Esophagus mucosa (tissue), 1 donor: ENCODE measurements at regions not wholly inside any gene's neighbourhood (a gene's known extent, or its start where the extent isn't known, plus 50 kb on each side); places are given as distances from the start of the nearest gene placed in this dataset.

Experiments
- ATAC-seq: fragments of 200-7000 bp; cut with Tn5 transposase; one replicate; pipeline ENCODE4 v1.9.1; 2020
- donor health status: DM: yes; HTN: yes; CAD: no.

DNA sequence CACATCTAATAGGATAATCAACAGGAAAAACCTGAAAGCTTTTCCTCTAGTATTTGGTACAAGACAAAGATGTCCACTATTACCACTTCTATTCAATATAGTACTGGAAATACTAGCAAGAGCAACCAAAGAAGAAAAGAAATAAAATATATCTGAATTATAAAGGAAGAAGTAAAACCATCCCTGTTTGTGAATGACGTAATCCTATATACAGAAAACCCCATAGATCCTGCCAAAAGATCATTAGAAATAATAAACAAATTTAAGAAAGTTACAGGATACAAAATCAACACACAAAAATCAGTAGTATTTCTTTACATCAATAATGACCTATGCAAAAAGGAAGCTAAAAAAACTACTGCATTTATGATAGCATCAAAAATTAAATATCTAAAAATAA is 1191.3 kb upstream of the C9orf72 start:
- no peak for ATAC-seq

DNA sequence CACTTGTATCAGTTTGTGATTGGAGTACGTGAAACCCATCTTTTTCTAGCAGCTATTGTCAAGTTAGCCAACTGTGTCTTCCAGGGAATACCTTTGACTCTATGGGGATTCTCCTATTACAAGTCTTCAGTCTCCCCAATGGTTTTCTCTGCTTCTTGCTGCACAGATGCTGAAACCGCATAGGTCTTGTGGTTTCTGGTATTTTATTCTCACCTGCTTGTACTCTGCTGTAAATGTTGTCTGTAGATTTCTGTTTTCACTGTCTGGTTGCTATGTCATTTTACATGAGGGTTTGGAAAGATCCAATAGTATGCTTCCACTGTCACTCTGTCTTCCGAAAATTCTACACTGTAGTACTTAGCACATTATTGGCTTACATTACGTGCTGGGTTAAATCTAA is 1196.9 kb upstream of the C9orf72 start:
- ATAC-seq: no peak

DNA sequence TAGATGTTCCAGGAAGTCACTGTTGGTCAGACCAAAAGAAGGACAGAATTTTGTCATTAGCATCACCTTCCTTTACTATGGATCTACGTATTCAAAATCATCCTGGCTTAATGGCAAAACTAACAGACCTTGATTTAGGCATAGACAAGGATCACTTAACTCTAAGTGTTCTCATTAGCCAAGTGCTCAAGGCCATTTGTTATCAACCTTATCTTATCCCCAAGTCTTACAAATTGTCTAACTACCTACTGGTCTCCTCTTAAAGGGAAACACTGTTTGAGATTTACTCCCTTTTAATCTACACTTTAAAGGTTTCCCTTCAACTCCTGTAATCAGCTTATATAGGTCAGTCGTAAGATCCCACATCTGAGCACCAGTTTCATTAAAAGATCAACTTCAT is 1197.5 kb upstream of the C9orf72 start:
- no peak for ATAC-seq

DNA sequence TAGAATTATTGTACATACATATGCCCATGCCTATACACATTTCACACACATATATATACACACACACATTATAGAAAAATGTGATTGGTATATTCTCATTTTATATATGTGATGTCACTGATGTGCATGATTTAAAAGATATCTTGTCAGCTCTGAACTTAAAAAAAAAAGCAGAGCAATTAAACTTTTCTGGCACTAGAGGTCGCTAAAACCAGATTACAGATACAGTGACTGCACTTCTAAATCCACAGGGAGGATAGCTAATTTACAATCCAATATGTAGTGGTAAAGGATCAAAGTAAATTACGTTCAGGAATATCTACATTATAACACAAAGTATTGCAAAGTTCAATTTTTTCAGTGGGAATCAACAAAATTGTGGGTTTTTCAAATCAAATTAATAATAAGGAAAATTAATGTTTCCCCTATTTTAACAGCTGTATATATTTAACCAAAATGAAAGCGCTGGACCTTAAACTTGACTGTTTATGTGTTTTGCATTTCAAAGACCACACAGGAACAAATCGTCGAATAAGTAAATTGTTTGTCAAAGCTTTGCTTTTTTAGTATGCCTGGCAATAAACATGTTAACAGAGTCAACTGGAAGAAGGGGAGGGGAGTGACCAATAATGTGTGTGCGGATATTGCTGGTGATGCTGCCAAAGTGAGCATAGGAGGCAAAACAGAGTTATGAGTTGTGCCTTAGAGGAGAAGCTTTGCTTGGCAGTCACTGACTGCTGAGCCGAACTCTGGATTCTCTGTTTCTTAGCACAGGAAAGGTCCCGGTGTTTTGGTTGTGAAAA is 1201.4 kb upstream of the C9orf72 start:
- ATAC-seq: no peak

DNA sequence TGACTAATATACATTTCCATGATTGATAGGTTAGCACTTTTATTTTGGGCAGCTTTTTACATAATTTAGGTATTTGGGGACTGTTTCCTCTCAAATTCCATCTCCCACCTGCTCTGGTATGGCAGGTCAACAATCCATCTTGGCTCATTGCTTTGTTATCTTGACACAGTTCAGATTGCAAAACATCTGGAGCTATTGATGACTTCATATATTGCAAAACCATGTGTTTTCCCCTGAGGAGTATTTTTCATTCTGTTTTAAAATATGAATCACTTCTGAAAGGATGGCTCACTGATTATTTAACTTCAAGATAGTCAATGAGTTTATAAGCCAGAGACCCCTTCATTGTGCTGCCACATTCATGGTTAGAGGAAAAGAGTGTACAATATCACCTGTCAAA is 1206.0 kb upstream of the C9orf72 start:
- ATAC-seq: no peak

DNA sequence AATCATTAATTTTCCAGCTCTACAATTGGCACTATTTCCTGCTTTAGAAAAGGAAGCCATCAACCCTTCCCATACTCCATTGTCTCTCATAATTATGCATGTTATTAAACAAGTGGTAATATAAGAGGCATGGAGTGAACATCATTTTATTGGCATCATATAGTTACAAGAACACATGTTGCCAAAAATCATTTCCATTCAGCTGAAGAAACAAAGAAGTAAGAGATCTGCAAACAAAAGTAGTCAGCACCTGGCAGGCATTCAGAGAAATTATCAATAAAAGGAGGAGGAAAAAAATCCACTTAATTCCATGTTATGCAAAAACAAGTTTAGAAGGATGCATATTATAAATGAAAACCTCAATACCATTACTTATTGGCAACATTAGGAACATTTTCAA is 1208.2 kb upstream of the C9orf72 start:
- ATAC-seq: no peak

DNA sequence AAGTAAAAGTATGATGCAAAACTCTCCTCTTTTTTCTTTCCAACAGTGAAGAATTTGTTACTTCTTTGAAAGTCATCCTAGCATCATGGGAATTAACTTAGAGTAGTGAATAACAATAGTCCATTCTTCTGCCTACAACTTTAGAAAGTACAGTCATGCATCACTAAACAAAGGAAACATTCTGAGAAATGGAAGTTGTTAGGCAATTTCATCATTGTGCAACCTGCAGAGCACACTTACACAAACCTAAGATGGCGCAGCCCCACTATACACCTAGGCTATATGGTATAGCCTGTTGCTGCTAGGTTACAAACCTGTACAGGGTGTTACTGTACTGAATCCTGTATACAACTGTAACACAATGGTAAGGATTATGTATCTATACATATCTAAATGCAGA is 1209.3 kb upstream of the C9orf72 start:
- peak; percentile 98 for ATAC-seq

DNA sequence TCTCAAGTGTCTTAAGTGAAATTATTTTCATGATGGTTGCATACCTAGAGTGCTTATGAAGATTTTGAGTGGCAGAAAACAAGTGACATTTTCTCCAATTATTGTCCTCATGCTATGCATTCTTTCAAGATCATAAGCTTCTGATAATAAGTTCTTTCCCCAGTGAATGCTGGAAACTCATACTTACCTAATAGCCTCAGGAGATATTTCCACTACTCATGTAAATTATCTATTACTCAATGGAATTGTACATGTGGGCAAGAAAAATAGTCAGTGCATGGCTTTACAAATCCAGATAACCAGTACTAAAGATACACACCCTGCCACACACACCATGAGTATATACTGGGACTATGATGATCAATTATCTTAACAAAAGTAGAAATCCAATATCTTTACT is 1219.4 kb upstream of the C9orf72 start:
- ATAC-seq: no peak

DNA sequence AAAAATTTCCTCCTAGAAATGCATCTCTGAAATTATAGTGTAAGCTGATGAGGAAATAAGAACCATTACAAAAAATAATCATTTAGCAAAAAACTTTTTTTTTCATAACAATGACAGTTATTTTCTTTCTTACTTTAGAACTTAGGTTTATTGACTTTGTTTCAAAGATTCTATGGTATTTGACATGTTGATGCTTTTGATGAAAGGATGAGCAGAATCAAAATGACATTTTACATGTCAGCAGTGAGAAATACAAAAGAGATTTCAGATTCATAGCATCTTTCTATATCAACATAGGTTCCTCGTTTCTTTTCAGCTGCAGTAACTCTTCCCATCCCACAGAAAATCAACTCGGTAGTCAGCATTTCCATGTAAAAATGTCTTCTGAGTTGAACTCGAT is 1226.6 kb upstream of the C9orf72 start:
- ATAC-seq: no peak

DNA sequence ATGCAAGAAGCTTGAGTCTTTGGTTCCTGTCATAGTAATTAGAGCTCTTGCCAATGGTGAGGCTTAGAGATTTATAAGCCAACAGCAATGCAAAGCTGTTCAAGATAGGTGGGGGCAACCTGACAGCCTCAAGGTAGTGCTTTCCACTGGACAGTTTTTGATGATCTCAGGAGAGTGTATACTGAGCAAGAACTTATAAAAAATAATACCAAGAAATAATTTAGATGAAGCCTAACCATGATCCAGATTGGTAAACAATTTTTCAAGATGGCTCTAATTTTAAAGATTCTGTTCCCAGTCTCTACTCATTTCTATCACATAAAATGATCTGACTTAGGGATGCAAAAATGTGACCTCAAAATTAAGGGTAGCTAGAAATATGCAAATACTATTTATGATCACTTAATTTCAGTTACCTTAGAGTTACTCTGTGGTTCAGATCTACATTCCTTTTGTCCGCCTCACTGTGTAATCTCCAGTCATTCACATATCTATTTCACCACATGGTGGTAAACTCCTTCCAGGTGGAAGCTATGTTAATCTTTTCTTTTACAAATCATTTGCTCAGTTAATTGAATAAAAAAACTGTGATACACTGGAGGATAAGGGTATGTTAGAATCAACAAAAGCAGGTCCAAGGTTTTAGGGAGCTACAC is 1228.0 kb upstream of the C9orf72 start:
- no peak for ATAC-seq

DNA sequence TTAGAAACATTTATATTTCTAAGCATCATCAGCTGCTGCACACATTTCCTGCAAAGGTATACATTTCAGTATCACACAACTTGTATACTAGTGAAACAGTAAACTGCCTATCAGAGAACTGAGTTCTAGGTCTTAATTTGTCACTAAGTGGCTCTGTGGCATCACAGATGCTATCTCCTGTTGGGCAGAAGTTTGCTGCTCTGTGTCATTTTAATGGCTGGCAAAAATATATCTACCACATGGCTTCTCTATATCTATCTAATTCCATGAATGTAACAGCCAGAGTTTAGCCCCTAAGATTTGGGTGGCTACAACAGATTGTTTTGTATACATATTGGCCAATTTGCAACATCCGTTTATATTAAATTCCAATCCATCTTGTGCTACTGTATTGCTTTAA is 1231.9 kb upstream of the C9orf72 start:
- no peak for ATAC-seq

DNA sequence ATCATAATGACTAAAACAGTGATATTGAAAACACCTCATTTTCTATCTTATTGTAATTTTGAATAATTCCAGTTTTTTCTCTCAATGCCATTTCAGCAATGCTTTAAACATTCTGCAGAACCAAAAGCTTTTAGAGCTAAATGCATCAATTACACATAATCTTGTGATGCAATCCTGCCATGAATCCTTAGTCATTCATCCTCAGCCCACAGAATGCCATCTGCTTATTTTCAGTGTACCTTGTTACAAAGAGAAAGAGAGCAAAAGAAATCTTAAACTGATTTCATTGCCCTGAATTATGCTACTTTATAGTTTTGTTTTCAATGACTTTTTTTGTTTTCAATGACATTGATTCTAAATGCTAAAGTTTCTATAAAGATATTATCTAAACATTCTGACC is 1234.8 kb upstream of the C9orf72 start:
- no peak for ATAC-seq

DNA sequence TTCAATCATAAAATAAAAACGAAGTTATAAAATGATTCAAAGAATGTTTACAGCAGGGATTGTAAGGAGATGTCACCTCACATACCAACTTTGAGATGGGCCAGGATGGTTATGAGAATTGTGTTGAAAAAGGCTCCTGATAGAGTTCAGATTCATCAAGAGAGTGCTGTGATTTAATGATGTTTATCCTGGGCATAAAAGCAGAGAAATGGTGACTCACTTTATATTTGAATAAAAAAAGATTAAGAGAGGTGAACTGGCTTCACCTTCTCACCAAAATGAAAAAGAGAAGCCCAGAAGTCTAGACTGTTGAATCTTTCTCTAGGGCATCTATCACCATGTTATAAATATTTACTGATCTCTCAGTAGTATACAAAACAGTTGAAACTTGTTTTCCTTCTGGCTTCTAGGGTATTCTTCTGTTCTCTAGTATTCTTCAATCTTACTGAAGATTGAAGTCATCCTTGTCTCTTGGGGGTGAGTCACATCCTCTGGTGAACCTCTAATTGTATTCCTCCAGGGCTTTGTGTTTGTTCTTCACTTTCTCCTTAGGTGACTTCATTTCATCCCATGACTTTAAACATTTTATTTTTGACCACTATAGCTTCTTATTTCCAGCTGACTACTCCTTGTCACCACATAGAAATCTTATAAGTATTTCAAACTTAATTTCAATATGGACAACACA is 1237.3 kb upstream of the C9orf72 start:
- ATAC-seq: no peak

DNA sequence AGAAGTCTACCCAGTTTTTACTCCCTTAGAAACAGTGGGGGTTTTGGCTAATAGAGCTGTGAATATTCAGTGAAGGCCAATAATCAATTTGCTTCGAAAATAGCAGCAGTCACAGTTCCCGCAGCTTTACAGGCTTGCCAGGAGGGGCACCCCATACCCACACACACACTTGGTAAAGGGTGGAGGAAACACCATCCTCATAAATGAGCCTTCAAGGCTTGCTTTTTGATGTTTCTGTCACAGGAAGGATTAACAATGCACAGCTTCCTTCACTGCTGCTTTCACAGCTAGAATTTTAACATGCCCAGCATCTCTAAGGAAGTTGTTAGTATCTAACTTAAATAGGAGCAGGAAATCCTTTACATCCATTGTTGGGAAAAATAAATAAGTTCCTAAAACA is 1247.5 kb upstream of the C9orf72 start:
- no peak for ATAC-seq

DNA sequence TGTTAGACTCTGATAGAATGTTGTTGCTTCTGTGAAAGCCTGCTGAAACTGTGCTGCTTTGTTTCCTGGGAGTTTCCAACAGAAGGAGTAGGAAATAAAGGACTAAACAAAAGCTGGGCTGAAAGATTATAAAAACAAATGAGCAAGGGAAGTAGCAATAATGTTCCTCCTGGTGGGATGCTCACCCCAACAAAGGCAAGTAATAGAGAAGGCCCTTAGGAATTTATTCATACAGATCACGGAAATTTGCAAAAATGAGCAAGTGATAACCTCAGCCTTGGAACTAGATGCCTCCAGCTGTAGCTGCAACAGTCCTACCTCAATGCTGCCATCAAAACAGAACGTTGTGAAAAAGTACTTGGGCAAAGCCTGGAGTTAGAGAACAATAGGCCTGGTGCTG is 1248.0 kb upstream of the C9orf72 start:
- no peak for ATAC-seq

DNA sequence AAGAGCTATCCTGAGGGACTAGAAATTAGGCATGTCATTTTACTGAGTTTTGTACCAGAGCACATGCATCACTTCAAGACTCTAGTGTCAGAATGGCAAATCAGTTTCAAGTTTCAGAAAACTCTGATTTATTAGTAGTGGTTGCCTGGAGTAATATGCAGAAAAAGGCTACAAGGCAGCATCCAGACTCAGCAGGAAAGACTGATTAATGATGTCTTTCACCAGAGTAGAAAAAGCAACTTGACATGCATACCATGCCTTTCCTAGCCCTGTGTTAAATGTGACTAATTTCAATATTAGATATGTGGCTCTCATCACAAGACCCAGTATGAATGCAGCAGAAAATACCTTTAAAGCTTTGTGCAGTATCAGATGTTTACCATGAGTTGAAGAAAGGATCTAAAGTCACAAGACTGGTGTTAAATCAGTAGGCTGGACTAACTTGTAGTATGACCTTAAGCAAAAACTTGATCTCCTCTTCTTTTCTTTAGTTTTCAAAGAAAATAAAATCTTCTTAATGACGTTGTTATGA is 1251.2 kb upstream of the C9orf72 start:
- ATAC-seq: no peak

DNA sequence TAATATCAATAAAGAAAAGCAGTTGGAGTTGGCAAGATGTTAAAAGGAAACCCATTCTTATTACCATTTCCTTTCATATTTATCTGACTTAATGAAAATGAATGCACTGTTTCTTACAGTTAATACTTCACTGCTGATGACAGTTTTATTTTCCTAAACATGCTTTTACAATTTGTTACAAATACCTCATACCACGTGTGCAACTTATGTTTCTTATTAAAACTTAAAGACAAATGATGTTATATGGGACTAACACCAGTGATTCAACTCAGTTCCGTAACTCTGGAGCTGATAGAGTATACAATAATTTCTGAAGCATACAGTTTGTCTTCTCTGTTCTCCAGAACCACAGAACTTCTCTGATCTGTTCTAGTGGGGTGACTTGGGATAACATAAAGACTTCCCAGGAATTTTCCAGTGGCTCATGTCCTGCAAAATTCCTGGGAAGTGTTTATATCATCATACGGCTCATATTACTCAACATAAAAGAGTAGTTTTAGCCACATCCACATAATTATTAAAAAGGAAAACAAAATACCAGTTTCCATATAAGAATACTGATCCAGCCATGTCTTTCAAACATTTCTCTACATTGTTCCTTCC is 1259.0 kb upstream of the C9orf72 start:
- ATAC-seq: no peak

DNA sequence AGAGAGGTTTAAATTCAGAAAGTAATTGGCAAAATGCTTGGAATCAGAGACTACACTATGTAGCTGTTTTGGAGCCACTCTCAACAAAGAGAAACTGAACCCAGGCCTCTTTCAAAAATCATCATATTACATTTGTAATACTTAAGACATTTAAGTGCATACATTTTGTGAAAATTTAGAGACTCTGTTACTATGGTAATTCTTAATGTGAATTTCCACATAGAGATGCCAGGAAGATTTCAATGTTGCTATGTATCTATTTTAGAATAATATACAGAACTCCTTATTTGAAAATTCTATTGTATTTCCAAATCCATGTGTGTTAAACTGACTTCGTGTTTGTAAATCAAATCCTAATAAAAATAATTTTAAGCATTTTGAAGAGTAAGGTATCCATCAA is 1260.9 kb upstream of the C9orf72 start:
- ATAC-seq: no peak

DNA sequence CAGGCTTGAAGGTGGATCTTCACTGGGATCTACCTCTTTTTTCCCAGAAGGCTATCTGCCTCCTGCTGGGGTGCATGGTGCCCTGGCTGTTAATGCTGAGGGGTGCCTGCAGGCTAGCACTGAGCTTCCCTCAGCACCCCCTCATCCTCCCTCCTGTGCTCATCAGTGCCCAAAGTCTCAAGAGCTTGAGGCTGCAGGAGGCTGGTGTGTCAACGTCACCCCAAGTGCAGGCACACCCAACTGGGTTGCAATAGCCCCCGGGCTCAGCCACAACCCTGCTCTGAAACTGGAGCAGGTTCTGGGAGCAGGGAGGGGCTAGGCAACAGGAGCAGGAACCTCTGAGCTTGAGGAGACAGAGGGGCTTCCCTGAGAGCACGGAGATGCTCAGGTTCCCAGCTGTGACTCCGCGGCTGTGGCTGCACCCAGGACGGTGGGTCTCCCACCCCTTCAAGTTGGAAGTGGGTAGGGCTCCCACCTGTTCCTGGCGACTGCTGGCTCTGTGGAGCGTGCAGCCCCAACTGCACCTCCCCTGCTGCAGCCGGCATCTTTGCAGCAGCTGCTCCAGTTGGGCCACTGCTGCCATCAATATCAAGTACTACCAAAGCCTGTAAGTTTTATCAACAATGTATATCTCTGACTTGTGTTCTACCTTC is 1266.6 kb upstream of the C9orf72 start:
- no peak for ATAC-seq

DNA sequence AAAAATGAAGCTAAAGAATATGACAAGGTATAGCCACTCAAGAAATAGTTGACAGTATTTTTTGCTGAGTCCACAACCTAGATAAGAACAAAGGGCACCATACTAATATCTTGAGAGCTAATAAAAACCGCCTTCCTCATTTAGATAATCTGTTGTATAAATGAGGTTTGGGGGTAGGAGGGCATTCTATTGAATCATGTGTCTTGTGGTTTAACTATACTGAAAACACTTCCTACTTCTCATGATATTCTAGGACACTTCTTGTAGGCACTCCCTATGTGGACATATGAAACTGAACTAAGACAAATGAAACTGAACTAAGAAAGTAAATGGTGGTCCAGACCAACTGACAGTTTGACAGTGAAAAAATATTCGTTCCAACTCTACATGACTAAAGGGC is 1268.5 kb upstream of the C9orf72 start:
- ATAC-seq: no peak

DNA sequence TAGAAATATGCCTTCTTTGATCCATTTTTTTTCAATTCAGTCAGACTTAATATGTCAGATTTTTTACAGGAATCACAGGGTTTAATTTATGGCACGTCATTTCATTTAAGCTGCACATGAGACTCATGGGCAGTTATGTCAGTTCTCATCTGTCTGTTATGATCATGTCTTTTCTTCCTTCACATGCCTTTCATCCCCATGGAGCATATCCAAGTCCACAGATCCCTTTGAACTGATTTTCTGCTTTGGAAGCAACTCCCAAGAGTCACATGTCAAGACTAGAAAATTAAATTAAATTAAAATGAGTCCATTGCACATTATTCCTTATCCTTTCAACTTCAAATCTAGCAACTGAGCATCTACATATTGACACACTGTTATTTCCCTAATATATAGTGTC is 1274.0 kb upstream of the C9orf72 start:
- no peak for ATAC-seq

DNA sequence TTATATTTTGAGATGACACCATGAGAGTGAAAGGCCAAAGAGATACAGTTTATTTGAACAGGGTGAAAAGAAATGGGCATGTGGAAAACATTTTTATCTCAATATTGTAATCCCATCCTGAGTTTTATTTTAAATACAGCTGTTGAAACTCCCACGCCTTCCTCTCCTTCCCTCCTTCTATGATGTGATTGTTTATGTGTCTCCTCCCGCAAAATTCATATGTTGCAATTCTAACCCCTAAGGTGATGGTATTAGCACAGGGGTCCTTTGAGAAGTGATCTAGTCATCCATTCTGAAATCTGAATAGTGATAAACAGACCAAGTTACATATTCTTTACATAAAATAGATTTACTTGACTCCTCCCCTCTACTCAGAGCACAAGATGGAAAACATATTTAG is 1275.4 kb upstream of the C9orf72 start:
- ATAC-seq: no peak

DNA sequence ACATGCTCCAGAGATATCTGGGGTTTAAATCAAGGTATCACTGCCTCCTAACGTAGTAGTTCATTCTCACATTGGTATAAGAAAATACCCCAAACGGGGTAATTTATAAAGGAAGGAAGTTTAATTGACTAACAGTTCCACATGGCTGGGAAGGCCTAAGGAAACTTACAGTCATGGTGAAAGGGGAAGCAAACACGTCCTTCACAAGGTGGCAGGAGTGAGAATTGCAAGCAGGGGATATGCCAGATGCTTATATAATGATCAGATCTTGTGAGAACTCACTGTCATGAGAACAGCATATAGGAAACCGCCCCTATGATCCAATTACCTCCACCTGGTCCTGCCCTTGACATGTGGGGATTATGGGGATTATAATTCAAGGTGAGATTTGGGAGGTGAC is 1280.2 kb upstream of the C9orf72 start:
- no peak for ATAC-seq
